GM20000 (cell line): ENCODE measurements at regions not wholly inside any gene's neighbourhood (a gene's known extent, or its start where the extent isn't known, plus 50 kb on each side); places are given as distances from the start of the nearest gene placed in this dataset.

ENCODE experiments used
- DNase-seq: peaks from one replicate; pipeline ENCODE4 v3.0.0; 2012; ENCODE audit warnings: low spot score
- CTCF ChIP-seq: IDR thresholded peaks from 2 replicates; pipeline ENCODE4 v1.5.1; 2012; ENCODE audit warnings: mild to moderate bottlenecking, control low read depth; ENCODE audit errors: extremely low read depth, missing control alignments

GRCh38 chr6:126091466-126091865 lies 105.1 kb downstream of the TRMT11 start:
- no peak for TF ChIP-seq CTCF
- DNase-seq, result no peak

- no peak for TF ChIP-seq CTCF
- DNase-seq, result no peak
Measured at GRCh38 chr6:126093108-126093507, 106.8 kb downstream of the TRMT11 start.

- TF ChIP-seq CTCF, result no peak
- no peak for DNase-seq
Measured at GRCh38 chr6:126094411-126094810, 108.1 kb downstream of the TRMT11 start.

GRCh38 chr6:126100386-126100785 lies 114.0 kb downstream of the TRMT11 start:
- DNase-seq, result no peak
- no peak for TF ChIP-seq CTCF

GRCh38 chr6:126102358-126102757 lies 116.0 kb downstream of the TRMT11 start:
- no peak for TF ChIP-seq CTCF

GRCh38 chr6:126103993-126104392 lies 117.7 kb downstream of the TRMT11 start:
- no peak for DNase-seq
- no peak for TF ChIP-seq CTCF

More at GRCh38 chr6:126102358-126102757, 116.0 kb downstream of the TRMT11 start:
- no peak for DNase-seq

- no peak for TF ChIP-seq CTCF
- DNase-seq, result no peak
Measured at GRCh38 chr6:126107475-126108166, 121.3 kb downstream of the TRMT11 start.
